GM18502 (cell line): ENCODE measurements at regions not wholly inside any gene's neighbourhood (a gene's known extent, or its start where the extent isn't known, plus 50 kb on each side); places are given as distances from the start of the nearest gene placed in this dataset.

Experiments used
- ATAC-seq: cut with Tn5 transposase; IDR thresholded peaks from one replicate; pipeline ENCODE4 v1.9.1; 2021; ENCODE audit warnings: mild to moderate bottlenecking; ENCODE audit not compliant: unreplicated experiment, poor library complexity

GRCh38 chr12:127431594-127431993 is 835.4 kb upstream of the TMEM132C start:
- no peak for ATAC-seq

GRCh38 chr12:127435439-127435838 is 831.5 kb upstream of the TMEM132C start:
- no peak for ATAC-seq

GRCh38 chr12:127438512-127439244 is 828.3 kb upstream of the TMEM132C start:
- ATAC-seq = no peak

- no peak for ATAC-seq
Measured at GRCh38 chr12:127445581-127446139, 821.3 kb upstream of the TMEM132C start.

GRCh38 chr12:127448906-127449305 is 818.1 kb upstream of the TMEM132C start:
- ATAC-seq = no peak

GRCh38 chr12:127450826-127451225 is 816.1 kb upstream of the TMEM132C start:
- no peak for ATAC-seq

GRCh38 chr12:127455347-127456265 is 811.4 kb upstream of the TMEM132C start:
- ATAC-seq = no peak

GRCh38 chr12:127457726-127458125 is 809.2 kb upstream of the TMEM132C start:
- ATAC-seq = no peak

GRCh38 chr12:127459166-127459565 is 807.8 kb upstream of the TMEM132C start:
- ATAC-seq = no peak

- ATAC-seq = no peak
Measured at GRCh38 chr12:127459687-127460086, 807.3 kb upstream of the TMEM132C start.

- no peak for ATAC-seq
Measured at GRCh38 chr12:127463237-127463636, 803.7 kb upstream of the TMEM132C start.

- ATAC-seq = no peak
Measured at GRCh38 chr12:127469331-127469730, 797.6 kb upstream of the TMEM132C start.

- ATAC-seq = no peak
Measured at GRCh38 chr12:127473766-127474165, 793.2 kb upstream of the TMEM132C start.

GRCh38 chr12:127479256-127479655 is 787.7 kb upstream of the TMEM132C start:
- no peak for ATAC-seq

- no peak for ATAC-seq
Measured at GRCh38 chr12:127480775-127481314, 786.1 kb upstream of the TMEM132C start.

- no peak for ATAC-seq
Measured at GRCh38 chr12:127482950-127483349, 784.0 kb upstream of the TMEM132C start.

- ATAC-seq = no peak
Measured at GRCh38 chr12:127485528-127485927, 781.4 kb upstream of the TMEM132C start.

- ATAC-seq = no peak
Measured at GRCh38 chr12:127487031-127487430, 779.9 kb upstream of the TMEM132C start.

GRCh38 chr12:127489061-127489460 is 777.9 kb upstream of the TMEM132C start:
- no peak for ATAC-seq

- no peak for ATAC-seq
Measured at GRCh38 chr12:127494961-127495915, 771.7 kb upstream of the TMEM132C start.
